ENCODE measurements at regions not wholly inside any gene's neighbourhood (a gene's known extent, or its start where the extent isn't known, plus 50 kb on each side); places are given as distances from the start of the nearest gene placed in this dataset.
A peak's percentile ranks its signal among the peaks of the same experiment; 100 is the strongest.

DNA sequence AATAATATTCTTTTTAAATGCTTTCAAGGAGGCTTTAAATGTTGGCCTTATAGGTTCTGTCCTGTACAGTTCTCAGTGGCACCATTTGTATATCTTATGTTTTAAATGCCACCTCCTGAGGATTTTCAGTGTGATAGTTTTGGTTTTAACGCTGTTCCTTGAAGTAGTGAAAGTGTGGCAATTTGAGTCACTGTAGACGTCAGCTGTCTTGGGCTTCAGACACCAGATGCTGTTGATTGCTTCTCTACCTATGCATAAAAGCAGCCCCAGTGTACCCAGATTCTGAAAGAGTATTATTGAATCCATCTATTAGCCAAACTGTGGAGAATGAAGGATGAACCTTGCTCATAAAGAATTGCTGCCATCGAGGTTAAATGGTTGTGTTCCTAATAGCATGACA is 316.8 kb upstream of the GBE1 start:
- no peak for FAIRE-seq
- DNase-seq (ENCODE audit: low spot score in 2 of 2): no peak

DNA sequence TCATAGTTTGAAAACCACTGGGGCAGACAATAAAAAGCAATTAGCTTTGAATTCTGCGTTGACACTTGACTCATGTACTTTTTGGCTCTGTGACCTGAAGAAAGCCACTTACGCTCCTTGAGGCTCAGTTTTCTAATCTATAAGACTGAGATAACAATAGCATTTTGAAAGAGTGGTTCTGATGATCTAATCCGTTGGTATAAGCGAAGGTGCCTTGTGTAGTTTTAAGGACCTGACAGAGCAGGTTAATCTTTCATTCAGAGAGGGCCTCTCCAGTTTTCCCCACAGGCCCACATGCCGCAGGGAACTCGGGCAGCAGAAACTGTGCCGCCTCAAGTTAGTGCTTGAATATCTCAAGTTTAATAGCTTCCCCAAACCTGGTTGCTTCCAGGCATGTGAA is 306.0 kb upstream of the GBE1 start:
- no peak for DNase-seq (ENCODE audit: low spot score in 2 of 2)
- no peak for FAIRE-seq

DNA sequence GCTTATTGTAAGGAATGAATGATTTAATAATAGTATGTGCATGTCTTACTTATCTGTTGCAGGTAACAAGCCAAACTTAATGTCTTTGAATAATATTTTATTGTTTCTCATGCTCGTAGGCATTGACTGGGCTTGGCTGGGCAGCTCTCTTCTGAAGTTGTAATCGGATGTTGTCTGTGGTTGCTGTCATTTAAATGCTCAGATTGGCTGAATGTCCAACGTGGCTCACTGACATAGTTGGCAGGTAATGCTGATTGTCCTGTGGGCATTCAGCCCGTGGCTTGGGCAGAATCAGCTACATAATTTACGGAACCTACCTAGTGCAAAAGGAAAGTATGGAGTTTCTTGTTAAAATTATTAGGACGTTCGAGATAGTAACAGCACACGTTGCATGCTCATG is 297.4 kb upstream of the GBE1 start:
- FAIRE-seq (no peak), DNase-seq (ENCODE audit: low spot score in 2 of 2) (no peak)

- FAIRE-seq: no peak
- DNase-seq (ENCODE audit: low spot score in 2 of 2): no peak
Observed at GRCh38 chr3:82055792-82056191, 294.3 kb upstream of the GBE1 start.

GRCh38 chr3:82054849-82055248 is 293.4 kb upstream of the GBE1 start:
- no peak for DNase-seq (ENCODE audit: low spot score in 2 of 2)
- no peak for FAIRE-seq

DNA sequence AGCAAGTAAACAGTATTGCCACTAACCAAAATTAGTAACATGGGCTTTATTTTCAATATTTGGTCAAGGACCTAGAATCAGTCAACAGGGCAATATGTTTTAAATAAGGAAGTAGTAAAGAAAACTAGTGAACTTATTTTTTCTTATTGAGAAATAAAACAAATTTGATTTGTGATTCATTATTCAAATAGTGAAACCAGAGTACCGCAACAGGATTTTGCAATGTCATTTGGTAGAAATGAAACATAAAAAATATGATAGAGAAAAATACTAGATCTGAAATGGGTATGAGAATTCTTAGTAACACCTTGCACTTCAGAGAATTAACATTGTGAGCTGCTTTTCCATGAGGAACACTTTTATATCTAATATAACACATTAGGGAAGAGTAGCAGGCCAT is 291.8 kb upstream of the GBE1 start:
- DNase-seq (ENCODE audit: low spot score in 2 of 2) (no peak), FAIRE-seq (no peak)

- DNase-seq (ENCODE audit: low spot score in 2 of 2): no peak
- FAIRE-seq: no peak
Observed at GRCh38 chr3:82050382-82050781, 288.9 kb upstream of the GBE1 start.

GRCh38 chr3:82048711-82049110 is 287.3 kb upstream of the GBE1 start:
- FAIRE-seq: no peak
- DNase-seq (ENCODE audit: low spot score in 2 of 2): no peak

DNA sequence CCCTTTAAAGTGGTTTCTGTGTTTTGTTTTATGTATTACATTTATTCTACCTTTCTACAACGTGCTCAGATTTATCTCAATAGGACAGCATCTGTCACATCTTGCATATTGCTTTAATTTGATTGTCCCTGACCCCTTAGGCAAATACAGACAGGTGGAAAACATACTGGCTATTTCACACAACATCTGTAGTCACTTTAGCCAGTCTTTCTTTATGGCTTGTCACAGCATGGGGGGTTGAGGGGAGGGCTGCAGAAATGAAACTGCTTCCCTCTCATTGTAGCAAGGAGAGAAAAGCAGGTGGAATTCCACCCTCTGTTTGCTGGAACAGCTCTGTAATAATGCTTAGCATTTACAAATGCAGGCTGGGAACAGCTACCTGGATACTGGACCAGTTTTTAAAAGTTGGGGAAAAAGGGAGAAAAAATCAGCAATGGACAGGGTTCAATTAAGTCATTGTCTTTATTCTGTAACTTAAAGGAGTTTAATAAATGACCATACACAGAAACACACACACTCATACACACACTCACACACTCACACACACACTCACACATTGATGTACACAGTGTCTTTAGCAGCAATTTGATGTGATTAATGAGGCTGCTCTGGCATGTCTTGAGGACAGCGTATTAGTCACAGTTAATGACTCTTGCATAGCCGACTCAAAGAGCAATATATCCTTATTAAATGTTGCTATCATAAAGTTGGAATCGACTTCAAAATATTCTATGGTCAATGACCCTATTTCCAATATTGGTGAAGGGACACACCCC is 283.7 kb upstream of the GBE1 start:
- FAIRE-seq (no peak), DNase-seq (ENCODE audit: low spot score in 2 of 2) (no peak)

DNA sequence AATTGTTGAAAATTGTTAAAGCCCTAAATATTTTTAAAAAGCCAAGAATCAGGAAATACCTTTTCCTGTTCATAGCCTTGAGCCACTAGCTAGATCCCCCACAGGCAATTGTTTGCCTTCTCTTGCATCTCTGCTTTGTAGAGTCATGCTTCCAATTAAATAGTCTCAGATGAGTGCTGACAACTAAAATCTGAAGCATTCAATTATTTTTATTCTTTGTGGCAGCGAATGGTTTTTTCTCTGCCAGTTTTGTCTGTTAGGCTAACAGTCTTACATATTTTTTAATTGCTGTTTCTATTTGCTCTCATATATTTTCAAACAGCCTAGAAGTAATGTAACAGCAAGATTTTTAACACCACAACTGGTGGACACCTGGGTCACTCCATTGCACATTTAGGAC is 277.1 kb upstream of the GBE1 start:
- FAIRE-seq: no peak

DNA sequence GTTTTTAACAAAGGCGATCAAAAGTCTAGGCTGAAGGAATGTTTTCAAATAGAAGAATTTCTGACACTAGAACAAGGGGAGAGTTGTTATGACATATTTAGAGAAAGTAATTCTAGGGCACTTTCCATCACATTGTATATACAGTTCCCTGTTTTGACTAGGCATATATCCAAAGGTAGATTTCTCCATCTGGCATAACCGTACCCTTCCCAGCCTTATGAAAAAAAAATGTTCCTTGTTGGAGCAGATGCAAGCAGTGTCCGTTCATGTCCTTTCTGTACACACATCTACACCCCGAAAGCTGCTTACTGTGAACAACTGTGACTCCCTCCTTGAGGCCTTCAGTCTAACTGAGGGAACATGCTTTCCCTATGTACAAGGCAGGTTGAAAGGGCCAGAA is 271.7 kb upstream of the GBE1 start:
- no peak for FAIRE-seq

More for the DNA sequence above, 277.1 kb upstream of the GBE1 start:
- no peak for DNase-seq (ENCODE audit: low spot score in 2 of 2)

GRCh38 chr3:82031596-82031995 is 270.2 kb upstream of the GBE1 start:
- FAIRE-seq (no peak), DNase-seq (ENCODE audit: low spot score in 2 of 2) (no peak)

More for the DNA sequence above, 271.7 kb upstream of the GBE1 start:
- DNase-seq (ENCODE audit: low spot score in 2 of 2): no peak

DNA sequence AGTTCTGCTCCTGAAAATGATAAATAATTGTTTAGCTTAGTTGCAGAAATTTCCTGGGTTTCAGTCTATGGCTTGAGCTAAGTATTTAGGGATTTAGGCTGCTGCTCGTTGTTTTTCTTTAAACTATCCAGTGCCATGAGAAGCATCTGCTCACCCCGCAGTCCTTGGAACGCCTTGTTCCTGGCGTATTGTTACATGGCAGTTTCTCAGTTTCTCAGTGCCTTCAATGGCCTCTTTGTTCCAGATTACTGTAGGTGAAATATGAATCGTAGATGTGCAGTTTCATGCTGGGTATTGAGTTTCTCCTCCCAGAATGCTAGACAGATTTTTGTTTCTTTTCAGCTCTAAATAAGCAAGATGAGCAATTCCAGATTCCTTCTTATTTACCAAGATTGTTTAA is 269.5 kb upstream of the GBE1 start:
- no peak for FAIRE-seq
- DNase-seq (ENCODE audit: low spot score in 2 of 2): no peak

DNA sequence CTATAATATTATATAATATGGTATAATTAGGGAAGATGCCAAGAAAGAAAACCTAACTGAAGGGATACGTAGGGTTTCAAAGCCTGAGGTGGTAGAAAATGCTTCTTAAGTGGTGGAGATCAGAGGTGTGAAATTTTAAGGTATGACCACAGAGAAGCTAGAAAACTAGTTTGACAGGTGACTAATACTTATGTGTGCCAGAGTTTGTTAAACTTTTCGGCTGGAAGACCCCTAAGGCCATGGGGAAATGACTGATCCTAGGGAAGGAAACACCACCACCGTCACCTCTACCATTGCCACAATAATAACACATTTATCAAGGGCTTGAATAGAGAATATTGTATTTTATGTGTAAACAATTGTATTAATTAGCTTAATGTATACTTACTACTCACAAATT is 261.4 kb upstream of the GBE1 start:
- no peak for FAIRE-seq
- no peak for DNase-seq (ENCODE audit: low spot score in 2 of 2)

DNA sequence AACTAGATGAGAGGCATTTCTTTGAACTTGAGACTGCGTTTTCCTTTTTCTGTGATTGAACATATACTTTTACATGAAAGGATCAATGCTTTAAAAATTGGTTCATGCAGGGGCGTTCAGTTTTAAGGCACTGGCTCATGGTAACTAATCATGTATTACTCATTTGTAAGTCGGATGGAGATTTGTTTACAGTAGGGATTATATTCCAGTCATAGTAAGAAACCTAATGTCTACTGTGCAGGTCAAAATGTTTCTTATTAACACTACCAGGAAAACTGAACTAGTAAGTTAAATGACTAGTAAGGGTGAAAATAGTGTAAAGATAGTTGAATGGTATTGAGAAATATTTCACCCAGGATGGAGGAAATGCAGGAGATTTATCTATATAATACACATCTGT is 258.8 kb upstream of the GBE1 start:
- FAIRE-seq (no peak), DNase-seq (ENCODE audit: low spot score in 2 of 2) (no peak)

GRCh38 chr3:82015241-82015640 is 253.8 kb upstream of the GBE1 start:
- FAIRE-seq (no peak), DNase-seq (ENCODE audit: low spot score in 2 of 2) (no peak)

DNA sequence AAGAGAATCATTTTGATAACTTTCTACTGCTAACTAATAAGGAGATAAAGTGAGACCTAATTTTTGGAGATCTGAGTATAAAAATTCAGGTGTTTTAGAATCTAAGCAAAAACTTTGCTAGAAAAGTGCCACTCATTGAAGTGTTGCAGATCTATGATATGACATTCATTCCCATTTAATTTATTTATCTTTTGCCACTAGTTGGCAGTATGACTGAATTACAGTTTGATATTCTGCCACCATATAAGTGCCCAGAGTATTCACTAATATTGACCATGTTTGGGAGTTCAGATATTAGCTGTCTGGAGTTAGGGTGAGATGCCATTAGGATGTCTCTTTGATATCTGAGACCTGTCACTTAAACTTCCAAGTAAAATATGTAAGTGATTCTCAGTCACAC is 251.3 kb upstream of the GBE1 start:
- no peak for FAIRE-seq

GRCh38 chr3:82011336-82011735 is 249.9 kb upstream of the GBE1 start:
- peak; percentile 3 for FAIRE-seq
- DNase-seq (ENCODE audit: low spot score in 2 of 2): no peak

More for the DNA sequence above, 251.3 kb upstream of the GBE1 start:
- DNase-seq (ENCODE audit: low spot score in 2 of 2): no peak

GRCh38 chr3:82005266-82005665 is 243.8 kb upstream of the GBE1 start:
- no peak for FAIRE-seq
- no peak for DNase-seq (ENCODE audit: low spot score in 2 of 2)

- DNase-seq (ENCODE audit: low spot score in 2 of 2): no peak
- FAIRE-seq: no peak
Observed at GRCh38 chr3:82004266-82004665, 242.8 kb upstream of the GBE1 start.

GRCh38 chr3:82002986-82003642 is 241.7 kb upstream of the GBE1 start:
- DNase-seq (ENCODE audit: low spot score in 2 of 2) (no peak), FAIRE-seq (no peak)

- DNase-seq (ENCODE audit: low spot score in 2 of 2) (no peak), FAIRE-seq (no peak)
Observed at GRCh38 chr3:82002491-82002890, 241.0 kb upstream of the GBE1 start.
